ENCODE measurements at regions not wholly inside any gene's neighbourhood (a gene's known extent, or its start where the extent isn't known, plus 50 kb on each side); places are given as distances from the start of the nearest gene placed in this dataset.

DNA sequence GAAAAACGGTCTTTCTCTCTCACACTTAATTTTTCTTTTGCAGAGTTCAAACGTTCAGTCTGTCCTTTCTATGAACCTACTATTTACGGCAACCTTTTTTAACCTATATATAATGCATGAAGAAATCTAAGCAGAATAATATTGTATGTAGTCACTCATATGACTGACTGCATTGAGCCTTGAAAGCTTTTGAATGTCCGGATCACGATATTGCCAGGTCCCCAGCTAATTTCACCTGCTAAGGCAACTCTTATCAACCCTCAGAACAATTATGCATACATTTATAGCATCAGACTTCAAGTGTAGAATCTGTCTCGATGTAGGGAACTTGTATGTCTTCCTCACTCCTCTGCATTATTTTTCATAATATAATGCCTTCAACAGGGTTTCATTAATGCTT, 1083.8 kb upstream of the KLHL29 start:
- intact Hi-C loops (cut with micrococcal nuclease) = no loop called here

DNA sequence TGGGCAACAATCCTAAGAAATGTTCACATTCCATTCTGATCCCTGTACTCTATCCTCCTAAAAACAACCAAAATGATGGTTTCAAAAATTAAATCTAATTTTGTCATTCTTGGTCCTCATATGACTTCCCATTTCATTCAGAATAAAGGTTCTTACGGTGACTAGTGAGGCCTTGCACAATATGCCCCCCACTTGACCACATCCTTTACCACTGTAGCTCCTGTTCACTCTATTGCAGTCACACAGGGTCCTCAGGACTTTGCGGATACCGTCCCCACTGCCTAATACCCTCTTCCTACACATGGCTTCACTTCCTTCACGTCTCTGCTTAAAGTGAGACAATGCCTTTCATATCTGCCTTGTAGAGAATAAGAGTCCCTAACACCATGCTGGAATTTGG, 1058.7 kb upstream of the KLHL29 start:
- intact Hi-C loops (cut with micrococcal nuclease) = no loop called here

DNA sequence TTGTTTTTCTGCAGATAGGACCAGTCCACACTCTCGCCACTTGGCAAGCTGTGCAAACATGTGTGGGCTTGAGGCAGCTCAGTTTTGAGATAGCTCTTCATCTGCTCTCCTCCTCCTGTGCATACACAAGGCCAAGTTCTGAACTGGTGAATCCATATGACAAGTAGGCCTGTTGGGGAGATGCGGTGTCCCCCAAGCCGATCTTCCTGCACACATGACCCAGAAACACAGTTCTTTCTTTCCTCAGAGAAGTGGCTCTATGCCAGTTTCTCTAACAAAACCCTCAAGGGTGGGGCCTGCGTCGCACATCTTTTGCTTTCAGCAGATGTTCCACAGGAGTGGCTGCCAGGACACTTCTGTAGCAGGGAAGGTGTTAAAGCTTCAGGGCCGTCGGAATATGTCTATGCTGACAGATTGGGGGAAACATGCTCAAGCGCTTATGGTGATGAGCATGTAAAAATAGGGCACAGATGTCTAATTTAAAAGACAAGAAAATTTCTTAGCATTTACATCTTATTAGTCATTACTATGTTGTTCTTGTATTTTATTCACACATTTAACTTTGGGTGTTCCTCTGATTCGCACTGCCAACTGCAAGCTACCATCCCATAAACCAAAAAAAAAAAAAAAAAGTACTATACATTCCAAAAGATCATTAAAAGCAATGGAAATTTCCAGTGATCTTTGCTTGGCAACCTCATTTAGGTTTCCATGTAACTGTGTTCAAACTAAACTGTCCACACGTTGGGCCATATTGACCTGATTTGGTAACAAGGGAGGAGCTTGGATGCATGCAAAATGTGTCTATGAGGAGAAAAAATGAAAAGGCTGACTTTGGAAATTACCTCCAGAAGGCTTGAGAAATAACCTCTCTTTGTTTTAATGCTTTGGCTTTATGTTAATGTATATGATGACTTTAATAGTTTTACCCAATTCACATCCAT, 1055.5 kb upstream of the KLHL29 start:
- intact Hi-C loops (cut with micrococcal nuclease) = no loop called here

DNA sequence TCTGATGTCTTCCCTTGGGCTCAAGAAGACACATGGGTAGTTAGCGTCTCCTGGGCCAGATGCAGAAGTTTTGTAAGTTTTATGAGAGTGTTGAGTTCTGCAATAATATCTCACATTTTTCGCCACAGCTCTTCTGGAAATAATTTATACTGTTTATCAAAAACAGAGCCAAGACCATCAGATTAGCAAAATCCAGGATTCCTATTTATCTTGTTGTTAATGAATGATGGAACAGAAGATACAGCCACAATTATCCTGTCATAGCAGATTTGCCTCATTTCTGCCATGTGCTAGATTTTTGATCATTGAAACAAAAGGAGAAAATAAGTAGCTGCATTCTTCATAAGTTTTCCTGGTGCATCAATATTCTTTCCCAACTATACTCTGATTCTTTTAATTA, 1048.6 kb upstream of the KLHL29 start:
- intact Hi-C loops (cut with micrococcal nuclease) = no loop called here

DNA sequence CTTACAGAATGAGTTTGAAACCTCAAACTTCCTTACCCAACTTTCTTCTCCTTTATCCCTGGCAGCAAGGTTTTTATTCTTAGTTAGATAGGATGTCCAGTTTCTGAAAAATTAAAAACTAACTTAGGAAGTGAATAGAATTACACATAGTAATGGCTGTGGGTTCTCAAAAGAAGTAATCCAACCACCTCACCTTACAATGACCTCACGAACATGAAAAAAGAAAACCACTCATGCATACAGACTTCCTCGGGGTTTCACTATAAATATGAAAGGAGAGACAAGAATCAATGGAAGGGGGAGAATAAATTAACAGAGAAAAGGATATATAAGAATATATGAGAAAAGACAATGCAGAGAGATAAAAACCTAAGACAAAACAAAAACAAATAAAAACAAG, 1044.3 kb upstream of the KLHL29 start:
- intact Hi-C loops (cut with micrococcal nuclease) = no loop called here

DNA sequence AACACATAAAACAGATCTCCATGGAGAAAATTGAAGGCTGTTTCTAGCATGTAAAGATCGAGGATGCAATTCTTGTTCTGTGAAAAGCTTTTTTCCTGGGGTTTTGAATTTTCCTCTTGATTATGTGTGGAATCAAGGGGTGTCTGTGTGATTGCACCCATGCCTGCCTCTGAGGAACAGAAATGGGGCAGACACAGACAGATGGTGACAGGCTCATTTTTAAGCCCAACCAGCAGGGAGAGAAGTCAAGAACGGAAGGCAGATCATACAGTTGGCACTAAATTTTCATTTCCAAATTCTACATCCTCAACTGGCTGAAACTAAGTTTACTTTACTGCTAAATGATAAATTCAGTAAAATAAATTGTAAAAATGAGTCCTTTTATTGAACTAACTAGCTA, 1037.7 kb upstream of the KLHL29 start:
- intact Hi-C loops (cut with micrococcal nuclease) = no loop called here

DNA sequence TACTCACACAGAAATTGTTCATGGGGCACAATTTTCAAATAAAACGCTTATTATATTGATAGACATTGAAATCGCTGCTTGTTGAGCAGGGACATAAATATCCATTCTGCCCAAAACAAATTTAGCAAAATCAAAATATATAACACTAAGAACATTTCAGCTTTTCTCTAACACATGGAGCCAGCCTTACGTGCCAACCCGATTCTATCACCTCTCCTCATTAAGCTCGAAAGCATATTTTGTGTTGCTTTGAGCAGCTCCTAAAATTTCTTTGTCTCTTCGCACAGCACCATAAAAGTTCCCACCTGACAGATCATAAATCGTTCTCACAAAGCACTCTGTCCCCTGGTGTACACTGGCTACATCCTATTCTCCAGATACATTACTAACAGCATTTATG, 1034.4 kb upstream of the KLHL29 start:
- intact Hi-C loops (cut with micrococcal nuclease) = no loop called here

DNA sequence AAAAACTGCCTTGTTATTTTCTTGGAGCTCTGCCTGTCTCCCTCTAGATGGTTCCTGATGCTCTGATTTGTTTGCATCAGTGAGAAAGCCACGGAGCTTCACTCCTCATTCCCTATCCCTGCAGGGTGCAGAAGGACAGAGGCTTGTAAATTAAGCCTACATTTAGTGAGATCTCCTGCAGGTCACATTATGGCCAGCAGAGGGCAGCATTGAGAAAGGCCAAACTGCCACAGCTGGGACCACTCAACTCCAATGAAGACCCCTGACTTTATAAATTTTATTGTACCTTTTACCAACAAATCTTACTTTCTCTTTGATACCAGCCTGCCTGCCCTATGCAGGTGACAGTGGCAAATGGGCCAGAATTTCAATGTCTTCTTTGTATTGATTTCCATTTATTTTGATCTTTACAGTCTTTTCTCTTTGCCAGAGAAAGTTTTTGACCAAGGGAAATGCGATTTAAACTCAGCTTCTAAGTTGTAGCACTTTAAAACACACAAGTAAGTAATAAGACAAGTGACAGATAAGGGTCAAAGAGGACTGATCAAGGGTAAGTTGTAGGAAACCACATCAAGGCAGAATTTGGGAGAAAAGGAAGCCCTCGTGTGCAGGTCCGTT, 1029.1 kb upstream of the KLHL29 start:
- intact Hi-C loops (cut with micrococcal nuclease) = no loop called here

DNA sequence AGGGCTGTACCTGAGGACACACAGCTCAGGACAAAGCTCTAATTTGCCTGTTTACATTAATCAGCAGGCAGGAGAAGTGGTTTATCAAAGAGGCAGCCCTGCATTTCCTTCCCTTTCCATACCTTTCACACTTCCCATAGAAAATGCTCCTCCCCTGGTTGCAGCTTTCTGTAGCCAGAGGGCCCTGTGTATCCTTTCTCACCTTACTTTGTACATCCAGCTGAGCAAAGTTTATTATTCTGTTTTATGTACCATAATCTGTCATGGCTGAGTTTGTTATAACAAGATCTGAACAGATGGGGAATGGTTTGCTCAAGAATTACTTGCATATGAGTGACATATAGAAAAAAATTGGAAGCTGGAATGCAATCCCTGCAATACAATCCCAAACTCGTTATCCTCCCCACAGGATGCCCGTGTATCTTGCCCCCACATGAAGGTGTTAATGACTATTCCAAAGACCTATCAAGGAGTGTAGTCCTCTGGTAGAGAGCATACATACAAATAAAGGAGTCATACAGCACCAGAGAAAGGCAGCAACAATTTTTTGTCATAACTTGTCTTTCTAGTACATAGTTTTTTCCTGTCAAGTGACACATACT, 1025.8 kb upstream of the KLHL29 start:
- intact Hi-C loops (cut with micrococcal nuclease) = no loop called here

DNA sequence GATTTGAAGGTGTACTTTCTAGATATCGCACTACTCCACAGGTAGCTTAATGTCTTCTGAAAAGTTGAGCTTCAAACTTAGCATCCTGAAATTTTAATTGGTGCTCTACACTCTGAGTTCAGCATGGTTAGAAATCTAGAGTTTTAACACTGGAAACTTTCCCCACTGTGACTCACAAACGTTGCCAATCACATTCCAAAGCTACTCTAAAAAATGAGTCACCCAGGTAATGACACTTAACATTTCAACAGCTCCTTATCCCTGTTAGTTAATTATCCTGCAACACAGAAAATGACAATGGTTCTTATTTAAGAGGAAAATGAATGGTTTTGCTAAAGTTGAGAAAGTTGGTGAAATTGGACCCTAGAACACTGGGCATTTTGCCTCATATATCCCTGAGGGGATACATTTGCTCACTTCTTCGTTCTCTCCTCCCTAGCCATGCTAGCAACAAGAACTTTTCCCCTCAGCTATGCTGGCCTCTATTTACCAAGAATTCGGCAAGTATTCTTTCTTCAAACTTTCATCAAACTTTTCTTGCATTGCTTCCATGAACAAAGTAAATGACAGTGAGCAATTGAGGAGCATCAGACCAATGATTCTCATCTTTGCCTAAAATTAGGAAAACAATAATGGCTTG, 1024.1 kb upstream of the KLHL29 start:
- intact Hi-C loops (cut with micrococcal nuclease) = no loop called here

DNA sequence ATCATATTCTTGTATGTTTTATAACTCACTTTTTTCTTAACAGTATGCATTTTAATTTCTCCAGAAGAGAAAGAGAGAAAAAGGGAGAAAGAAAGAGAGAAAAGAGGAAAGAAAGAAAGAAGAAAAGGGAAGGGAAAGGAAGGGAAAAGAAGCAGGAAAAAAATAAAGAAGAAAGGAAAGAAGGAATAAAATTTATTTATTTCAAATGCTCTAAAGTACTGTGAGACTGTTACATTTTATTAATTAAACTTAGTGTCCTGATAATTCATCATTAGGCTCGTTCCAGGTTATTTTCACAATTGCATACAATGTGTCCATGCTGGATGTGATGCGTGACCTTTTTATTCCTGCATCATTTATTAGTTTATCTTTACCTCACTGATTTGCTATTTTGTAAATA, 1023.4 kb upstream of the KLHL29 start:
- intact Hi-C loops (cut with micrococcal nuclease) = no loop called here

DNA sequence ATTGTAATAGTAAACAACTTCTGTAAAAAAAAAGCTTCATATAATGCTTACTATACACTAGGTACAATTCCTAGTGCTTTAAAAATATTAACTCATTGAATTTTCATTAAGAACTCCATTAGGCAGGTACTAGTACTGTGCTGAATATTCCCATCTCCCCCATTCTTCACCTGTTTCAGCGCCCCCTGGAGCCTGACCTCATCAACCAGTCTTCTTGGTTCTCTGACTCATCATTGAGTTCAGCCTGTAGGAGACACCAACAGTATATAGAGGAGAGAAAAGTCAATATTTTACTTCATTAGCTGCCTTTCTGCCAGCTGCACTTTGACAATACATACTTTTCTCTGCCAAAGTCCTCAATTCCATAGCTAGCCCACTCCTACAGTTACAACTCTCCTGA, 1009.9 kb upstream of the KLHL29 start:
- intact Hi-C loops (cut with micrococcal nuclease) = no loop called here

DNA sequence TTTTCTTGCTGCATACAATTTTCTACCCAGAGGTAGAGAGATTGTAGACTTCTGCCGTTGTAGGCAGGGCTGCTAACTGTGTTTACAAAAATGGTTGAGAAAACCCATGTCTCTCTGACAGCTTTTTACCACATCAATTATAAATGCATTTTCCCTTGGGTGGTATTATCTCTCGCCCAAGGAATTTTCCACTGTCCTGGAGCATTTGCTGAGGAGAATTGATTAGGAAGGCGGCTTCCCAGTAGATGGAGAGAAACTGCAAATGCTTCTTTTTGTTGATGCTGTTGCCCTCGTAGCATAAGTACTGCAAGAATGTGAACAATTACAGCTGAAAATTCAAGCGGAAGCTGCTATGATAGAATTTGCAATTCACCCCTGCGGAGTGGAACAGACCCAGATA, 1007.7 kb upstream of the KLHL29 start:
- intact Hi-C loops (cut with micrococcal nuclease) = no loop called here

DNA sequence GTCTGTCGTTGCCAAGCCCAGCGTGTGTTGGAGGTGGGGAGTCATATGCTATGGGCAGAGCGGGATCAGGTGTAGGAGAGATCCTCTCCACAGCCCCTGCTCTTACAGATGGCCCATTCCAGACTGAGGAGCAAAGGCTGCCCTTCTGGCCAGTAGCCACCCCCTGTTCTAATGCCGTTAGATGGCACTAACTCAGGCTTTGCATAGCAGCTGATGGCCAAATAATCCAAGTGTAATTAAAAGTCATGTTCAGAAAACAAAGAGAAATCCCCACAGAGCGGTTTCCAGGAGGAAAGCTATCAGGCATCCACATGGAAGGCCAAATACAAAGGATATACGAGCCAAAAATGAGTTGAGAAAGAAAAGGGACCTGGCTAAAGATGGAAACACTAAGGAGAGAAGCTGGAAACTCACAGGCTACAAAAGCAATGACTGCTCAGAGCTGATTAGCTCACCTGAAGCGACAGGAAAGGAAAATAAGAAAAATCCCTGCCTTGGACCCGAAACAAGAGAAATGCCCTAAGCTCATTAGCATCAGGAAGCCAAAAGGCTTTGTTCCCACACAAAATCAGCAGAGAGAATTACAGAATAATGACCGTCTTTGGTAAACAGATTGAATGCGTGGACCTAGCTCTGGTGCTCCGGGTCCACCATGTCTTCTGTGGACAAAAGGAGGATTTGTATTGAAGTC, 1002.4 kb upstream of the KLHL29 start:
- intact Hi-C loops (cut with micrococcal nuclease) = no loop called here

DNA sequence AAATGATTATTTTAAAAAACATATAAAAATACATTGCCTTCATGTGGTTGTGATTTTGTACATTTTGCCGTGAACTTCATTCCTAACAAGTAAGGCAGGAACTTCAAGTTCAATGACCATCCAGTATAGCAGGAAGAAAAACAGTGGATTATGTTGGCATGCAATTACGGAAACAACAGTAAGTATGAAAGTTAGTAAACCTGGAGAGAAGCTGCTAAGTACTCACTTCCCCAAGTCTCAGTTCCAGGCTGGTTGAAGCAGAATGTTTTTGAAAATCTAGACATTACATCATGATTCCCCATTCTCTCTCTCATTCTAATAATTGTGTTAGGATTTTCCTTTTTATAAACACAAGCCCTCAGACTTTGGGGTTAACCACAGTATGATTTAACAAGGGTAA, 987.1 kb upstream of the KLHL29 start:
- intact Hi-C loops (cut with micrococcal nuclease) = no loop called here

DNA sequence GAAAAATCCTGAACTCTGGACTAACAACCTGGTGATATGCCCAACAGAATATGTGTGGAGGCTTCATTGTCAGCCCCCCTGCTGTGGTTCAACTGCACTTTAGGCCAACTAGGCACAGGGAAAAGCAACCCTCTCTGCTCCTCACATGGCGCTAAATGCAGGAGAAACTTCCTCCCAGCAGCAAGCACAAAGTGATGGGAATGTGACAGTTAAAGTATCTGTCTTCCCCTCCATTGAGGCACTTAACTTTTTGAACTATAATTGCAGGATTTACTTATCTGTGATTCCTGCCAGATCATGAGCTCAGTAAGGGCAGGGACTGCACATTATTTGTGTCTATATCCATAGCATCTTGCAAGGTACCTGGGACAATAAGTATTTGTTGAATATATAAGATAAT, 981.2 kb upstream of the KLHL29 start:
- intact Hi-C loops (cut with micrococcal nuclease) = no loop called here

DNA sequence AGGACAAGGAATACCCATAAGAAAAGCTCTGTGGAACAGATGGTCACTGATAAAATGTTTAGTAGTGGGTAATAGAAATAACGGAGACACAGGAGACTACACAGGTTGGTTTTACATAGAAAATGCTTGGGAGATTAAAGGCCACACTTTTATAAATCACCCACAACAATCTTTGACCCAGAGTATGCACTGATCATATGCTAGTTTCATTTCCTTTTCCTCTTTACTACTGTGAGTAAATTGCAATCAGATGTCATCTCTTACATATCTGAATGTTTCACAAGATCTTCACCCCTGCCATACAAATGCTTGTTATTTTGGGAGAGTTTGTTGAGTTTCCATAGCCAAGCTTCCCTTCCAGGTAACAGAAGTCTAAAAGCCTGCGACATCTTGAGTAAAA, 978.4 kb upstream of the KLHL29 start:
- intact Hi-C loops (cut with micrococcal nuclease) = no loop called here

DNA sequence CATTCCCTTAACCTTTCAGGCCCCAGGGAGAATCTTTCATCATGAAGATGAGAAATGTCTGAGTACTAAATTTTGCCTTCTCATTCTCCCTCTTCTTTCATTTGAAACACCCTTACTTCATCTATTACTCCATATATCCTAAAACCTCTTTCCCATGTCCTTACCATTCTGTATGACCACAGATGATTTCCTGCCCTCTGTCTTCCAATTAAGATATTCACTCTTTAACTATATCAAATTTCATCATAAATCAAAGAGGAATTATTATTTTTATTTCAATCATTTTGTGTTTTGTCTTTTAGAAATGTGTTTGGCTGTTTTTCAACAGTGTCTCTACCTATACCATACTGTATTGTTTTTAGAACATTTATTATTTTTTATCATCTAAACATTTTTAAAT, 964.9 kb upstream of the KLHL29 start:
- intact Hi-C loops (cut with micrococcal nuclease) = no loop called here

DNA sequence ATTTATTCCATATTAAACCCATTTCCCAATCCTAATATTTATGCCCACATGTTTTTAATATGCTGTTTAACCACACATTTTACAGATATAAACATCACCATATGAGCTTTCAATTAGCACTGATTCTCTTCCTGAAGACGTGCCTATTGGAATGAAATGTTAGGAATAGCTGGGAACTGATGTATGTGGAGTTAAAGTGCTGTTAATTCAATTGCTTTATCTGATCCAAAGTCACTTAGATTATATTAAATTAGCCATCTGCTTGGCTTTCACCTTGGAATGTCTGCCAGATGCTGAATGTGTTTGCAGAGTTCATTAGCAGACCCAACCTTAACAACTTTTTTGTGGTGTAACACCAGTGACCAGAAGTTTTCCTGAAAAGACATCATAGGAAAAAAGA, 942.9 kb upstream of the KLHL29 start:
- intact Hi-C loops (cut with micrococcal nuclease) = no loop called here

DNA sequence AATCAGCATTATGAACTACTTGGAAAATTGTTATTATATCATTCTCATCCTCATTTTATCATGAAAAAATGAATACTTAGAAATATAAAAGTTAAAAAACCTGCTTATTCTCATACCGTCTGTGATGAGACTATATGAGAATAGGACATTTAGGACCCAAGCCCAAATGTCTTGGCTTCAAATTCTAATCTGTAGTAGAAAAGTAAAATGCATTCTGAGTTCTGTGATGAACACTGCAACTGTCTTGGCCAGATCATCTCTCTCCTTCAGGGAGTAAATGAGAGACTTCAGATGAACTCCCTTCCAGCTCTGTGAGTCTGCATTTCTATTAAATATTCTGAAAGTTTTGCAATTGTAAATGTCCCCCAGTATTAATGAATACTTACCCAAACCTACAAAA, 940.7 kb upstream of the KLHL29 start:
- intact Hi-C loops (cut with micrococcal nuclease) = no loop called here

DNA sequence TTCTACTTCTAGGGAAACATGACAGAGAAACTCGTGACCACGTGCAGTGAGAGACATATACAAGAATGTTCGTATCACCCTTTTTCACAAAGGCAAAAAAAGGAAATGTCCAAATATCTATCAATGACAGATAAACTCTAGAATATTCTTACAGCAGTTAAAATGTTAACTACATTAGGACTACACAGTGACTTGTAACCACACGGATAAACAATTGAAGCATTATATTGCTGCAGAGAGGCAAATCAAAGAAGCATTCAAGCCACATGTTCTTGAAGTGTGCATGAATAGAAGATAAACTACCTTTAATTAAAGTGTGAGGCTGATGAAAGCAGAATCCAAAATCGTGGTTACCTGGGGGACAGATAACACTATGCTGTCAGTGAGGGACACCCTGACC, 935.3 kb upstream of the KLHL29 start:
- intact Hi-C loops (cut with micrococcal nuclease) = no loop called here

DNA sequence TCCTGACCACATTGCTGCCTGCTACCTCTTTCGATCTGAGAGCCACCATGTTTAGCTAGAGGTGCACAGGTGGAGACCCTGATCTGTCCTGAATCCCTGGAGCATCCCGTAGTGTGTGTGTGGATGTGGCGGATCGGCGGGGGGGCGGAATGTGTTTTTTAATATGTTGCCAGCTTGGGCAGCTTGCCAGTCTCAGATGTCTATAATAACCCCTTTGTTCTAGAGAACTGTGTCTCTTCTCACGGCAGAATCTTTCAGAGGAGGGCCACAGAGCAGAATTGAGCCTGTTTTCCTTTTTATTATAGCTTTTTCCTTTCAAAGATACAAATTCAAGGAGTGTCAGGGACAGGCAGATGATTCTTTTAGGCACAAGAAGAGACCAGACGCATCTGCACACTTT, 934.1 kb upstream of the KLHL29 start:
- intact Hi-C loops (cut with micrococcal nuclease) = no loop called here
